ENCODE measurements at regions not wholly inside any gene's neighbourhood (a gene's known extent, or its start where the extent isn't known, plus 50 kb on each side); places are given as distances from the start of the nearest gene placed in this dataset.

DNA sequence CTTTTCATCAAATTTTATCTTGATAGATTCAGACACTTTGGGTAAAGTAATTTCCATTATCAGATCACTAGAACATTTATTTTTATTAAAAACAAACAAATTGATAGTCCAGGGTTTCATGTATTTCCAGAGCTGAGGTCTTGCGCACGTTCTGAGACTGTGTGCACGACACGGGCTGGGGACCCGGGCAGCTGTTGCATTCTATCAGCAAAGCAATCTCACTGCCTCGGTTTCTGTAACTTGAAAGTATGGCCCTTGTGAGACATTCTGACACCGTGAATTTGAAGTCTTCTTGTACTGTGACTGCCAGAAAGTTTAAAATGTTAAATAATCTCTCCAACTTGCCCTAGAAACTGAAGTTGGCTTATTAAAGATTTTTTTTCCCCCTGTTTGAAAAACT lies 746.9 kb upstream of the ADGRL2 start:
- no peaks in the 10 kb centered on the region for H3K27me3 Mint-ChIP-seq
- H3K27ac Mint-ChIP-seq, result no peak overlapping the region
- no peak overlapping the region for H3K4me3 Mint-ChIP-seq
- no peaks in the 10 kb centered on the region for H3K36me3 Mint-ChIP-seq (ENCODE audit: low read depth)
- H3K9me3 Mint-ChIP-seq, result no peaks in the 10 kb centered on the region
- no peaks in the 10 kb centered on the region for H3K4me1 Mint-ChIP-seq (ENCODE audit: low read depth)
- intact Hi-C loops (cut with micrococcal nuclease), result no loop called here

DNA sequence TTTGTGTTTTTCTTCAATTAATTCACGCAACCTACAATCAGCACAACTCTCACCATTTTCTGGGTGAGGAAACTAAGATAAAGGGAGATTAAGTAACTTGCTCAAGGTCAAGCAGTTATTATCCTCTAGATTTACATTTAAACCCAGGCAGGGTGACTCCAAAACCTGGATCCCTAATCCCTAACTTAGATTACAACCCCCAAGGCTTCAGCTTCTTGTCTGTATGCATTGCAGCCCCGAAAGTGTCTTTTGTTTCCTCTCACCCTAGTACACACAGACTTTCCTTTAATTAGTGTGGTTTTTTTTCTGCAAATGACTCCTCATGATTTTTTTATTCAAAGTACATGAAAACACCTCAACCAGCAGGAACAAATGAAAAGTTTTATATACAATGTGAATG lies 748.6 kb upstream of the ADGRL2 start:
- Mint-ChIP-seq H3K9me3 (no peaks in the 10 kb centered on the region), H3K27me3 (no peaks in the 10 kb centered on the region), H3K27ac (no peak overlapping the region), H3K4me1 (ENCODE audit: low read depth) (no peaks in the 10 kb centered on the region), H3K36me3 (ENCODE audit: low read depth) (no peaks in the 10 kb centered on the region), H3K4me3 (no peak overlapping the region)
- intact Hi-C loops (cut with micrococcal nuclease), result no loop called here

DNA sequence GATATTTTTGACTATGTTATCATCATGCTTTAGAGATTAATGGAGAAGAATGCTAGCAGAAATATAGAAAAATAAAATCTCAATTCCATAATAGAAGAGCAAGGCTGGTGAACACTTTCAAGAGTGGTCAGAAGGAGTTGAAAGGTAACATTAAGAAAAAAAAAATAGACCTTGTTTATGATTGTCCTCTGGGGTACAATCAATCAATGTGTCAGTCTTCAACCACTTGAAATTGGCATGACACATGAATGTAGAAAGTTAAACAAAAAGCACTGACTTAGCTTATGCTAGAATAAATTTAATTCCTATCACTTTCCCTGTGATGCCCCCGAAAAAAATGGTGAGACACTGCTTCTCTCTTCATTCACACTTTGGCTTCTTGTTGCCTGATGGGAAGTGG lies 750.3 kb upstream of the ADGRL2 start:
- no peaks in the 10 kb centered on the region for H3K27me3 Mint-ChIP-seq
- intact Hi-C loops (cut with micrococcal nuclease), result no loop called here
- no peaks in the 10 kb centered on the region for H3K9me3 Mint-ChIP-seq
- no peak overlapping the region for H3K27ac Mint-ChIP-seq
- no peaks in the 10 kb centered on the region for H3K36me3 Mint-ChIP-seq (ENCODE audit: low read depth)
- H3K4me3 Mint-ChIP-seq, result no peak overlapping the region
- H3K4me1 Mint-ChIP-seq (ENCODE audit: low read depth), result no peaks in the 10 kb centered on the region

DNA sequence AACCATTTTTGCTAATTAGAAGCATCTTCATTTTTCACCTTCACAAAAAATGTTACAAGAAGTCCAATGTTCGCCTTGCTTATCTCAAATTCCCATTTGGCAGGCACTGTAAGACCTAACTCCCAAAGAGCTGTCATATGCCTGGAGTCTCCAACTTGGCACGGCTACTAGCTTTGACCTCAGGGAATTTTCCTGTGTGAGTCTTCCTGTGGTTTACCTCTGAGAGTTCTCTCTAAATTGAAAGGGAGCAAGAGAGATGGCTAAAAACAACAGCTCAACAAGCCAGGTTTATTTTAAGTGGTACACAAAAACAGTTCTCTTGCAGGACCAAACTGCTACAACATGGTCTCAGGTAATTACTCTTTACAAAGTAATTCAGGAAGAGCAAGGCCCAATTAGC lies 756.0 kb upstream of the ADGRL2 start:
- Mint-ChIP-seq H3K4me3 (no peak overlapping the region), H3K36me3 (ENCODE audit: low read depth) (no peaks in the 10 kb centered on the region)

DNA sequence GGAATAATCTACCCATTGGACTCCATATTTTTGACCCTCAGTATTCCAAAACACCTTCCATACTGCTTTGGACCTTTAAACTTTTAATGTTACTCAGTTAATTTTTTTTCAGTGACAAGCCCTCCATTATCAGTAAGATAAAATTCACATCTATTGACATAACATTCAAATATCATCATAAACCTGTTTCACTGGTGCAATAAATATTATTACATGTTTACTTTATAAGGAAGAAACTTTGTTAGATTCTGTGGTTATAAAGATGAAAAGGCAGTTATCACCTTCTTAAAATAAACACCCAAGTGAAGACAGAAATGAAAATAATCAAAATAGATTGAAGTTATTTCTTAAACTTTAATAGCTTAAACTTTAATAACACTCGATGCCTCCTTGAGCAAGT lies 758.5 kb upstream of the ADGRL2 start:
- Mint-ChIP-seq H3K36me3 (ENCODE audit: low read depth) (no peaks in the 10 kb centered on the region), H3K27ac (no peak overlapping the region), H3K4me1 (ENCODE audit: low read depth) (no peaks in the 10 kb centered on the region), H3K27me3 (no peaks in the 10 kb centered on the region), H3K9me3 (no peaks in the 10 kb centered on the region), H3K4me3 (no peak overlapping the region)
- intact Hi-C loops (cut with micrococcal nuclease), result no loop called here

More for the DNA sequence above, 756.0 kb upstream of the ADGRL2 start:
- H3K27me3 Mint-ChIP-seq, result no peaks in the 10 kb centered on the region
- H3K9me3 Mint-ChIP-seq, result no peaks in the 10 kb centered on the region
- no peaks in the 10 kb centered on the region for H3K4me1 Mint-ChIP-seq (ENCODE audit: low read depth)
- no peak overlapping the region for H3K27ac Mint-ChIP-seq
- intact Hi-C loops (cut with micrococcal nuclease), result no loop called here

DNA sequence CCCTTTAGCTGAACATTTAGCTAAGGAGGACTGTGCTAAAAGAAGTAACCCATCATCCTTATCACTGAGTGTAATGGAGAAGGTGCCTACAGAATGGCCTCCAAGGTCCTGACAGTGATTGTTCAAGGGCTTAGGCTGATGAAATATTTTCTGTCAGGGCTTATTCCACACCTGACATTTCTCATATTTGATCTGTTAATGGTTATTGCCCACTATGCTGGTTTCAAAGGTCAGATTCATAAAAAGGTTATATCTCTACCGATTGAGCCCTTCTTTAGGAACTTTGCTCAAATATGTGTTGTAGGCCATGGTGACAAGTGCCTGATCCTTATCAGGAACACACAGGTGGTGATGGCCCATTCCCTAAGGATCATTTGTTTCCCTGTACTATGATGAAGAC lies 766.4 kb upstream of the ADGRL2 start:
- no peaks in the 10 kb centered on the region for H3K27me3 Mint-ChIP-seq
- no peak overlapping the region for H3K27ac Mint-ChIP-seq
- H3K4me1 Mint-ChIP-seq (ENCODE audit: low read depth), result no peaks in the 10 kb centered on the region
- no peak overlapping the region for H3K4me3 Mint-ChIP-seq
- no peaks in the 10 kb centered on the region for H3K36me3 Mint-ChIP-seq (ENCODE audit: low read depth)
- peaks cover 9% of the 10 kb centered on the region for H3K9me3 Mint-ChIP-seq
- intact Hi-C loops (cut with micrococcal nuclease), result no loop called here

DNA sequence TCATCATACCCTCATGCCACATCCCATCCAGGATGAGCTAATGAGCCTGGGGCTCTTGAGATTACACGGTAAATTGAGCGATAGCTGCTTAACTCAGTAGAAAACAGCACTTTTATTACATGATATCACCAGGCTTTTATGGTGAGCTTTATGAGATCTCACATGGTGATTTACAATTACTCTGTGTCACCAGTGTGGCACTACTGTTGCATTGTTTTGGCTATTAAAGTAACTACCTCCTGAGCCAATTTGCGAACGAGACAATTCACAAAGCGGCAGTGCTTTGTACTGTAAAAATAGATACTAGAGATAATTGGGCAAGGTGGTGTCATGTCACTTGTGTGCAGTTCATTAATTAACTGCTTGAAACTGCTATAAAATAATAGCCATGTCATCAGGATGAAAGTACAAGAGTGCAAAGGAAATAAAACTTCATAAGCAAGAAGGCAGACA lies 767.7 kb upstream of the ADGRL2 start:
- no peaks in the 10 kb centered on the region for H3K27me3 Mint-ChIP-seq
- no peak overlapping the region for H3K27ac Mint-ChIP-seq
- intact Hi-C loops (cut with micrococcal nuclease), result no loop called here
- peaks cover 9% of the 10 kb centered on the region for H3K9me3 Mint-ChIP-seq
- H3K36me3 Mint-ChIP-seq (ENCODE audit: low read depth), result no peaks in the 10 kb centered on the region
- H3K4me1 Mint-ChIP-seq (ENCODE audit: low read depth), result no peaks in the 10 kb centered on the region
- H3K4me3 Mint-ChIP-seq, result no peak overlapping the region

DNA sequence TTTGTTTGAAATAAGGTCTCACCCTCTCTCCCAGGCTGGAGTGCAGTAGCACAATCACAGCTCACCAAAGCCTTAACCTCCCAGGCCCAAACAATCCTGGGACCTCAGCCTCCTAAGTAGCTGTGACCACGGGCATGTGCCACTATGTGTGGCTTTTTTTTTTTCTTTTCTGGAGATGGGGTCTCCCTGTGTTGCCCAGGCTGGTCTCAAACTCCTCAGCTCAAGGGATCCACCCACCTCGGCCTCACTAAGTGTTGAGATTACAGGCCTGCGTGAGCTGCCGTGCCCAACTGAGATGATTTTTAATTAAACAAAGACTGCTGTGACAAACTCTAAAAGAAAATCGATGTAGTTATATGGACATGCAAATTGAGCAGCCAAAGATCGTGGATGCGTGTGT lies 768.4 kb upstream of the ADGRL2 start:
- intact Hi-C loops (cut with micrococcal nuclease), result no loop called here
- peaks cover 9% of the 10 kb centered on the region for H3K9me3 Mint-ChIP-seq
- H3K4me3 Mint-ChIP-seq, result no peak overlapping the region
- H3K36me3 Mint-ChIP-seq (ENCODE audit: low read depth), result no peaks in the 10 kb centered on the region
- no peaks in the 10 kb centered on the region for H3K4me1 Mint-ChIP-seq (ENCODE audit: low read depth)
- no peaks in the 10 kb centered on the region for H3K27me3 Mint-ChIP-seq
- H3K27ac Mint-ChIP-seq, result no peak overlapping the region

DNA sequence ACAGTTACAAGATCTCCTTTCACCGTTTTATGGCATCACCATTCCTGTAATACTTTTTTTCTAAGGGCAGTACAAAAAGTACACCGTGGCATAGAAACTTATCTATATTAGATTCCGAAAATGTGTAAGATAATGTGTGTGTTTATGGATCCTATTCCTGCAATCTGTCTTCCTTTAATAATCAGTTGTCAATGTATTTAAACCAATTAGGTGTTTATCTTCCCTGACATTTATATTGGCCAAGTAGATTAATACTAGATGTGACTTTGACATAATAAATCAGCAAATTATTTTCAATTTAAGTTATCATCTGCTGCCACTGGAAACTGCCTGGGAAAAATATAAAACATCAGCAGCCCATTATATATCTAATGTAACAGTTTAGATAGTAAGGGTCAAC lies 770.3 kb upstream of the ADGRL2 start:
- peaks cover 16% of the 10 kb centered on the region for H3K9me3 Mint-ChIP-seq
- no peaks in the 10 kb centered on the region for H3K27me3 Mint-ChIP-seq
- H3K4me1 Mint-ChIP-seq (ENCODE audit: low read depth), result no peaks in the 10 kb centered on the region
- H3K4me3 Mint-ChIP-seq, result no peak overlapping the region
- no peaks in the 10 kb centered on the region for H3K36me3 Mint-ChIP-seq (ENCODE audit: low read depth)
- intact Hi-C loops (cut with micrococcal nuclease), result no loop called here
- H3K27ac Mint-ChIP-seq, result no peak overlapping the region

DNA sequence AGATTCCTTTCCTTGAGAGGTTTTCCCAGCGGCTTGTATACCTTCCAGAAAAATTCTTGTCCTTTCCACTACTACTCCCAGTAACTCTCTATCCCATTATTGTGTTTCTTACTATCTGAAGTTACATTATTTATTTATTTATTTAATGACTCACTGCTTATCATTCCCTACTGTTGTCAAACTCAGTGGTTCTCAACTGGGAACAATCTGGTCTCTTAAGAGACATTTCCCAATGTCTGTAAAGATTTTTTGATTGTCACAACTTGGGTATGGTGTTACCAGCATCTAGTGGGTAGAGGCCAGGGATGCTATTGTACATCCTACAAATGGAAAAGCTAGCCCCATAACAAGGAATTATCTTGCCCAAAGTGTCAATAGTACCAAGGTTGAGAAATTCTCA lies 771.5 kb upstream of the ADGRL2 start:
- Mint-ChIP-seq H3K4me3 (no peak overlapping the region), H3K4me1 (ENCODE audit: low read depth) (no peaks in the 10 kb centered on the region), H3K36me3 (ENCODE audit: low read depth) (no peaks in the 10 kb centered on the region)

DNA sequence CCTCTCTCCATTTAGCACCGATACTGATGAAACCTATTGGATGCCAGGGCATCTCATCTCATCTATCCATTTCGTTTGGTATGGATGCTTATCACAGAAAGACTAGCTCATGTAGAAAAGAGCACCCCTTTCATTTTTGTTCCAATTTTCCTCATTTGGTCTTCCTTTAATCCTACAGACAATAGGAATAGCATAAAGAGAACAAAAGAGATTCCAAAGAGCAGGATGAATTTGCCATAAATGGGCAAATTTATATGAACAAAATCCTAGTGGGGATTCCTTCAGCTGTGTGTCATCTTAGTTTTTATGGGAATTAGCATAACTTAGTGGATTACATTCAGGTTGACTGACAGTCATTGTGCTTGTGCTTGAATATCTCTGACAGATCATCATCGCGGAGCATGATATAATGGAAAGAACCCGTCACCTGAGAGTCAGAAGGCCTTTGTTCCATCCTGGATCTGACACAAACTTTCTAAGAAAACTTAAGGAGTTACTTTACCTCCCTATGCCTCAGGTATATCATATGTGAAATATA lies 777.5 kb upstream of the ADGRL2 start:
- peaks cover 8% of the 10 kb centered on the region for H3K9me3 Mint-ChIP-seq
- H3K4me1 Mint-ChIP-seq (ENCODE audit: low read depth), result no peaks in the 10 kb centered on the region
- H3K4me3 Mint-ChIP-seq, result no peak overlapping the region
- intact Hi-C loops (cut with micrococcal nuclease), result no loop called here
- H3K27me3 Mint-ChIP-seq, result no peaks in the 10 kb centered on the region
- H3K27ac Mint-ChIP-seq, result no peak overlapping the region
- no peaks in the 10 kb centered on the region for H3K36me3 Mint-ChIP-seq (ENCODE audit: low read depth)

More for the DNA sequence above, 771.5 kb upstream of the ADGRL2 start:
- no peaks in the 10 kb centered on the region for H3K27me3 Mint-ChIP-seq
- intact Hi-C loops (cut with micrococcal nuclease), result no loop called here
- H3K27ac Mint-ChIP-seq, result no peak overlapping the region
- H3K9me3 Mint-ChIP-seq, result peaks cover 8% of the 10 kb centered on the region

DNA sequence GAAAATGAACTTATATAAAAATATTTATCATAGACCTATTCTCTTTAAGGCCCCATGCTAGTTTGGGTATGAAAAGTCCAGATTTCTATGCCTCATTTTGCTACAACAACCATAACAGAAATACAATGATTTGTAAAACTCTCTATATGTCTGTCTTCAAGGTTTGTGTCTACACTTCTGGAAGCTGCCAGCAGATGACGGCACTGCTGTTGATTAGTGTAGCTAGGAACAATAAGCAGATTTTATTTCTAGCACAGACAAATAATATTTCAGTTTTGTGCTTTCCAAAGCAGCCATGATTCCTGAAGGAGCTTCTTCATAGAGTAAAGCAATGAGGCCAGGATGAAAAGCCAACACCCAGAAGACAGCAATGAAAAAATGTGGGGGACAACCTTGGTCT lies 779.6 kb upstream of the ADGRL2 start:
- no peak overlapping the region for H3K27ac Mint-ChIP-seq
- no peaks in the 10 kb centered on the region for H3K27me3 Mint-ChIP-seq
- H3K9me3 Mint-ChIP-seq, result peaks cover 14% of the 10 kb centered on the region
- no peaks in the 10 kb centered on the region for H3K4me1 Mint-ChIP-seq (ENCODE audit: low read depth)
- no peaks in the 10 kb centered on the region for H3K36me3 Mint-ChIP-seq (ENCODE audit: low read depth)
- no peak overlapping the region for H3K4me3 Mint-ChIP-seq
- intact Hi-C loops (cut with micrococcal nuclease), result no loop called here

DNA sequence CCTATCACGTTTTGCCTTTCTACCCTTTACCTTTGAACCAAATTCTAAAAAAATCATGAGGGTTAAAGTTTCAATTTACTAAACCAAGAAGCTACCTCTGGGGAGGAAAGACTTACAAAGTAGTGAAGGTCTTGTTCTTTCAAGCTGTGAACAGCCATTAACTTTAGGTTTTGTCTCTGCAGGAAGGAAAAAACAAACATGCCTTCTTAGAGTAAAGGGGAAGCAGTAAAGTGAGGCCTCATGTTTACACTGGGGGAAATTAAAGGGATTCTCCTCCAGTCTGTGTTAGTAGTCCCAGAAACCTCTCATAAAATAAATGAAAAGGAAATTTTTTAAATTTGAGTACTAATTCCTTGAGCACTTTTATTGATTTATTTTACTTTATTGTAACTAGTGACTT lies 780.2 kb upstream of the ADGRL2 start:
- H3K36me3 Mint-ChIP-seq (ENCODE audit: low read depth), result no peaks in the 10 kb centered on the region
- H3K9me3 Mint-ChIP-seq, result peaks cover 8% of the 10 kb centered on the region
- no peak overlapping the region for H3K4me3 Mint-ChIP-seq
- no peak overlapping the region for H3K27ac Mint-ChIP-seq
- no peaks in the 10 kb centered on the region for H3K4me1 Mint-ChIP-seq (ENCODE audit: low read depth)
- no peaks in the 10 kb centered on the region for H3K27me3 Mint-ChIP-seq
- intact Hi-C loops (cut with micrococcal nuclease), result no loop called here

DNA sequence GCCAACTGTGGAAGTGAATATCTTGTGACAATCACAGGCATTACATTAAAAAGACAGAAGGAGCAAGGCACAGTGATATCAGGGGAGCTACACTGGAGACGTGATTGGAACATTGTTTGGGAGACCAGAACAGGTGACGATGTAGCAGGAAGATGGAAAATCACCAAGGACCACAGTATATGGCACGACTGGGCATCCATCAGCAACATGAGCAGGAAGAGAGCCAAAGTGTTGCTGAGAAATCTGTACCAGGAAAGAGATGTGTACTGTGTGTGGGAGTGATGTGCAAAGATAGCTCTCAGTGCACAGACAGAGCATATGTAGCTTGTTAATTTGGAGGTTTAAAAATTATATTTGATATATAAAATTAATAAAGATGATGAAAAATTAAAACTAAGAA lies 790.6 kb upstream of the ADGRL2 start:
- no peak overlapping the region for H3K27ac Mint-ChIP-seq
- H3K4me3 Mint-ChIP-seq, result no peak overlapping the region
- H3K36me3 Mint-ChIP-seq (ENCODE audit: low read depth), result no peaks in the 10 kb centered on the region
- no peaks in the 10 kb centered on the region for H3K27me3 Mint-ChIP-seq
- no peaks in the 10 kb centered on the region for H3K4me1 Mint-ChIP-seq (ENCODE audit: low read depth)
- H3K9me3 Mint-ChIP-seq, result peaks cover 15% of the 10 kb centered on the region
- intact Hi-C loops (cut with micrococcal nuclease), result no loop called here

DNA sequence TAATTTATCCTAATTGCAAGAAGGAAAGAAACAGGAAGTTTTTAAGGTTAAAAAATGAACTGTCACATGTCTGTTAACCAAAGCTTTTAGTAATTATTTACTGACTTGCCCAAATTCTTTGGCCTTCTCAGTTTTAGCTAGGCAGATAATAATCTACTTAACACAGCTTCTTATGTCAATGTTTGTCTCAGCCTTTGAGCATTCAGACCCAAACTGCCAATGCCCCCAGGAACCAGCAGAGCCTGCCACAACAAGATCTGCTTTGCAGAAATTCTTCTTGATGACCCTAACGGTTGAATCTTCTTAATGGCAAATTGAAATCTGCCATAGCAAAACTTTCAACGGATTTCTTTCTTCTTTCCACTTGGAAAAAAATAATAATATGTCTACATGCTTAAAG lies 792.4 kb upstream of the ADGRL2 start:
- Mint-ChIP-seq H3K36me3 (ENCODE audit: low read depth) (no peaks in the 10 kb centered on the region), H3K27ac (no peak overlapping the region), H3K9me3 (peaks cover 20% of the 10 kb centered on the region), H3K27me3 (no peaks in the 10 kb centered on the region), H3K4me1 (ENCODE audit: low read depth) (no peaks in the 10 kb centered on the region), H3K4me3 (no peak overlapping the region)
- intact Hi-C loops (cut with micrococcal nuclease), result no loop called here

Data from dendritic cell treated with granulocyte-macrophage colony-stimulating factor and Interleukin-4, amounts not matched to agents 40 ng/mL and 50 ng/mL, for 4 days (primary cell).